ENCODE measurements at regions not wholly inside any gene's neighbourhood (a gene's known extent, or its start where the extent isn't known, plus 50 kb on each side); places are given as distances from the start of the nearest gene placed in this dataset.

GRCh38 chr2:88810017-88810416 lies 118.5 kb downstream of the RPIA start:
- Mint-ChIP-seq H3K9me3 (peaks cover 27% of the 10 kb centered on the region), H3K27ac (no peak overlapping the region), H3K27me3 (ENCODE audit: insufficient read depth, low read depth, poor library complexity) (peaks cover 8% of the 10 kb centered on the region), H3K4me3 (no peak overlapping the region), H3K36me3 (ENCODE audit: low read depth) (peaks cover 4% of the 10 kb centered on the region; the same call in 1 of the 3 replicates), H3K4me1 (no peaks in the 10 kb centered on the region)
- H3K36me3 ChIP-seq (ENCODE audit: insufficient read depth): no peaks in the 10 kb centered on the region
- H3K4me3 ChIP-seq: no peak overlapping the region
- TF ChIP-seq CTCF (conservative IDR thresholded peaks at IDR 0.05; ENCODE audit: low read depth in 2 of 2) (no peak), ETS1 (IDR thresholded peaks at IDR 0.05) (no peak), EZH2 (IDR thresholded peaks at IDR 0.05; ENCODE audit: low read depth, unreplicated experiment) (no peak), STAT1 (IDR thresholded peaks at IDR 0.05; ENCODE audit: unreplicated experiment) (no peak), ZNF114 (CRISPR knock-in tag; IDR thresholded peaks at IDR 0.05) (no peak), EZH2phosphoT487 (IDR thresholded peaks at IDR 0.05; ENCODE audit: unreplicated experiment) (no peak), ZNF331 (CRISPR knock-in tag; IDR thresholded peaks at IDR 0.05; ENCODE audit: low read depth) (no peak), CREB1 (CRISPR knock-in tag; IDR thresholded peaks at IDR 0.05; ENCODE audit: low read depth) (no peak), REST (IDR thresholded peaks at IDR 0.05; ENCODE audit: unreplicated experiment) (no peak), JUNB (IDR thresholded peaks at IDR 0.05; ENCODE audit: unreplicated experiment) (no peak), NANOG (IDR thresholded peaks at IDR 0.05; ENCODE audit: borderline replicate concordance) (no peak), ZNF462 (CRISPR knock-in tag; IDR thresholded peaks at IDR 0.05) (no peak), POLR2AphosphoS5 (IDR thresholded peaks at IDR 0.05; ENCODE audit: low read depth) (no peak)
- H3K9me2 ChIP-seq (ENCODE audit: insufficient read depth): no peaks in the 10 kb centered on the region
- H3K27me3 ChIP-seq (ENCODE audit: insufficient read depth): no peaks in the 10 kb centered on the region
- H2AFZ ChIP-seq: no peak overlapping the region
- H3K4me2 ChIP-seq: no peak overlapping the region
- H3K27ac ChIP-seq (ENCODE audit: low read depth): no peak overlapping the region
- ATAC-seq (no peak), DNase-seq (ENCODE audit: low spot score) (no peak)
- no peaks in the 10 kb centered on the region for H3K4me1 ChIP-seq (ENCODE audit: insufficient read depth)
- H4K20me1 ChIP-seq (replicated peaks; ENCODE audit: insufficient read depth): no peaks in the 10 kb centered on the region
- H3K79me2 ChIP-seq (replicated peaks; ENCODE audit: insufficient read depth): no peaks in the 10 kb centered on the region
- H3F3A ChIP-seq (replicated peaks; ENCODE audit: low read depth): no peaks in the 10 kb centered on the region
